ENCODE measurements at regions not wholly inside any gene's neighbourhood (a gene's known extent, or its start where the extent isn't known, plus 50 kb on each side); places are given as distances from the start of the nearest gene placed in this dataset.

DNA sequence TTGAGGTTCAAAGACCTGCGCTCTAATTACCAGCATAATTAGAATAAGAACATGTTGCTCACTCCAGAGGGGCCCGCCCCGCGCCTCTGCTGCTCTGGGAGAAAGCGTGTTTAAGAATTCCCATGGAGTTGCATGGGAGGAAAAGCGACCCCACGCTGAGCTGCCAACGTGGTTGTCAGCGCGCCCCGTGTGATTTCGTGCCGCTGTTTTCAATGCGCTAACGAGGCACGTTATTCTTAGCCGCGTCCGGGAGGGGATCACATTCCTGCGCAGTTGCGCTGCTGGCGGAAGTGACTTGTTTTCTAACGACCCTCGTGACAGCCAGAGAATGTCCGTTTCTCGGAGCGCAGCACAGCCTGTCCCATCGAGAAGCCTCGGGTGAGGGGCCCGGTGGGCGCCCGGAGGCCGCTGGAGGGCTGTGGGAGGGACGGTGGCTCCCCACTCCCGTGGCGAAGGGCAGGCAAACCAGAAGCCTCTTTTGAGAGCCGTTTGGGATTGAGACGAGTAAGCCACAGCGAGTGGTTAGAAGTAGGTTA, 173.8 kb upstream of the SOX1 start:
- TF ChIP-seq, protein P1, sequence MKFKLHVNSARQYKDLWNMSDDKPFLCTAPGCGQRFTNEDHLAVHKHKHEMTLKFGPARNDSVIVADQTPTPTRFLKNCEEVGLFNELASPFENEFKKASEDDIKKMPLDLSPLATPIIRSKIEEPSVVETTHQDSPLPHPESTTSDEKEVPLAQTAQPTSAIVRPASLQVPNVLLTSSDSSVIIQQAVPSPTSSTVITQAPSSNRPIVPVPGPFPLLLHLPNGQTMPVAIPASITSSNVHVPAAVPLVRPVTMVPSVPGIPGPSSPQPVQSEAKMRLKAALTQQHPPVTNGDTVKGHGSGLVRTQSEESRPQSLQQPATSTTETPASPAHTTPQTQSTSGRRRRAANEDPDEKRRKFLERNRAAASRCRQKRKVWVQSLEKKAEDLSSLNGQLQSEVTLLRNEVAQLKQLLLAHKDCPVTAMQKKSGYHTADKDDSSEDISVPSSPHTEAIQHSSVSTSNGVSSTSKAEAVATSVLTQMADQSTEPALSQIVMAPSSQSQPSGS (IDR thresholded peaks at IDR 0.05; ENCODE audit: low read length), result no peak
- TF ChIP-seq YY1 (IDR thresholded peaks at IDR 0.05; ENCODE audit: low read depth, low read length) (no peak), TAF1 (IDR thresholded peaks at IDR 0.05; ENCODE audit: borderline replicate concordance, low read depth, low read length) (no peak), MEF2B (IDR thresholded peaks at IDR 0.05; ENCODE audit: partially characterized antibody, poor library complexity, severe bottlenecking) (no peak), POLR2A (IDR thresholded peaks at IDR 0.05; ENCODE audit: low read depth, low read length) (no peak), RFX5 (IDR thresholded peaks at IDR 0.05; ENCODE audit: low read depth, low read length) (no peak), POLR2AphosphoS5 (IDR thresholded peaks at IDR 0.05; ENCODE audit: low read length) (no peak), BRCA1 (IDR thresholded peaks at IDR 0.05; ENCODE audit: low read depth, low read length) (no peak), HDAC2 (IDR thresholded peaks at IDR 0.05) (no peak)
- TF ChIP-seq, protein P2, sequence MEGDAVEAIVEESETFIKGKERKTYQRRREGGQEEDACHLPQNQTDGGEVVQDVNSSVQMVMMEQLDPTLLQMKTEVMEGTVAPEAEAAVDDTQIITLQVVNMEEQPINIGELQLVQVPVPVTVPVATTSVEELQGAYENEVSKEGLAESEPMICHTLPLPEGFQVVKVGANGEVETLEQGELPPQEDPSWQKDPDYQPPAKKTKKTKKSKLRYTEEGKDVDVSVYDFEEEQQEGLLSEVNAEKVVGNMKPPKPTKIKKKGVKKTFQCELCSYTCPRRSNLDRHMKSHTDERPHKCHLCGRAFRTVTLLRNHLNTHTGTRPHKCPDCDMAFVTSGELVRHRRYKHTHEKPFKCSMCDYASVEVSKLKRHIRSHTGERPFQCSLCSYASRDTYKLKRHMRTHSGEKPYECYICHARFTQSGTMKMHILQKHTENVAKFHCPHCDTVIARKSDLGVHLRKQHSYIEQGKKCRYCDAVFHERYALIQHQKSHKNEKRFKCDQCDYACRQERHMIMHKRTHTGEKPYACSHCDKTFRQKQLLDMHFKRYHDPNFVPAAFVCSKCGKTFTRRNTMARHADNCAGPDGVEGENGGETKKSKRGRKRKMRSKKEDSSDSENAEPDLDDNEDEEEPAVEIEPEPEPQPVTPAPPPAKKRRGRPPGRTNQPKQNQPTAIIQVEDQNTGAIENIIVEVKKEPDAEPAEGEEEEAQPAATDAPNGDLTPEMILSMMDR (IDR thresholded peaks at IDR 0.05 in 2 of 3, conservative IDR thresholded peaks at IDR 0.05 in 1 of 3; ENCODE audit: control insufficient read depth in 2 of 3, extremely low read depth in 1 of 3, insufficient read depth in 1 of 3, low read depth in 3 of 3, low read length in 3 of 3), result no peak

Measured in GM12878 (cell line).